Lower leg skin (tissue), 4 donors: ENCODE measurements at regions not wholly inside any gene's neighbourhood (a gene's known extent, or its start where the extent isn't known, plus 50 kb on each side); places are given as distances from the start of the nearest gene placed in this dataset.

Experiments used
- DNase-seq, 2 donors: peaks; one replicate each; pipeline ENCODE4 v3.0.0-alpha.2; 2019; ENCODE audit warnings: low spot score in 2 of 2
- H3K4me3 ChIP-seq: fragments of 200-600 bp; sonication (generic); 2 replicates; pipeline ENCODE4 v1.5.1; 2017; ENCODE audit warnings: mild to moderate bottlenecking, low read depth; ENCODE audit not compliant: poor library complexity, severe bottlenecking
- POLR2A ChIP-seq, 2 donors: fragments of 450-650 bp; IDR thresholded peaks; one replicate each; pipeline ENCODE4 v1.6.1; 2016 to 2017; ENCODE audit warnings: antibody characterized with exemption in 2 of 2, mild to moderate bottlenecking in 1 of 2, moderate library complexity in 1 of 2
- WGBS, 2 donors: methylation state at CpG; one replicate each; pipeline ENCODE4 v1.1.5; 2018; 5-methylcytosine and 5-hydroxymethylcytosine counted together
- intact Hi-C: fragments of 100-400 bp; cut with DNase I; formaldehyde crosslinking; loops from one replicate; pipeline ENCODE4 v1.15.0; 2023; ENCODE audit warnings: low total_unique reads
- TF ChIP-seq, protein P1 (sequence below), 3 donors: fragments of 450-650 bp; IDR thresholded peaks; one replicate each; pipeline ENCODE4 v1.5.1; 2016; ENCODE audit warnings: antibody characterized with exemption in 3 of 3, mild to moderate bottlenecking in 3 of 3, moderate library complexity in 2 of 3

DNA sequence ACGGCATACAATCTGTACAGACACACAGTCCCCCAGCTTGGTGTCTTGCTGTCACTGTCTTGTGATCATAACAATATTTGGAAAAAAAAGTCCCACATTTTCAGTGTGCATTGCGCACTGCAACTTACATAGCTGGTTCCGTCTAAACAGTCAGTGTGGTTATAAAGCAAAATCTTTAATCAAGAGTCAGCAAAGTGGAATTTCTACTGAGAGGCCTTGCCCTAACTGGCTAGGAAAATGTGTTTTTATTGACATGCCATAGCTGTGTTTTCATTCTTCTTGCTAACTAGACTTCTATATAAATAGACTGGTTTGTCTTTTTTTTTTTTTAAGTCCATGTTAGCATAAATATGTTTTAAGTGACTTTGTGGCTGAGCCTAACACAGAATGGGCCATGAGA, 174.8 kb downstream of the POLR2M start:
- no peak for DNase-seq
- intact Hi-C loops, result no loop called here
- 94 to 98% methylated on average over 3 of the region's 3 CpGs for WGBS, 2 donors
- TF ChIP-seq, protein P1, sequence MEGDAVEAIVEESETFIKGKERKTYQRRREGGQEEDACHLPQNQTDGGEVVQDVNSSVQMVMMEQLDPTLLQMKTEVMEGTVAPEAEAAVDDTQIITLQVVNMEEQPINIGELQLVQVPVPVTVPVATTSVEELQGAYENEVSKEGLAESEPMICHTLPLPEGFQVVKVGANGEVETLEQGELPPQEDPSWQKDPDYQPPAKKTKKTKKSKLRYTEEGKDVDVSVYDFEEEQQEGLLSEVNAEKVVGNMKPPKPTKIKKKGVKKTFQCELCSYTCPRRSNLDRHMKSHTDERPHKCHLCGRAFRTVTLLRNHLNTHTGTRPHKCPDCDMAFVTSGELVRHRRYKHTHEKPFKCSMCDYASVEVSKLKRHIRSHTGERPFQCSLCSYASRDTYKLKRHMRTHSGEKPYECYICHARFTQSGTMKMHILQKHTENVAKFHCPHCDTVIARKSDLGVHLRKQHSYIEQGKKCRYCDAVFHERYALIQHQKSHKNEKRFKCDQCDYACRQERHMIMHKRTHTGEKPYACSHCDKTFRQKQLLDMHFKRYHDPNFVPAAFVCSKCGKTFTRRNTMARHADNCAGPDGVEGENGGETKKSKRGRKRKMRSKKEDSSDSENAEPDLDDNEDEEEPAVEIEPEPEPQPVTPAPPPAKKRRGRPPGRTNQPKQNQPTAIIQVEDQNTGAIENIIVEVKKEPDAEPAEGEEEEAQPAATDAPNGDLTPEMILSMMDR (IDR thresholded peaks at IDR 0.05), result no peak
- no peak overlapping the region for H3K4me3 ChIP-seq

DNA sequence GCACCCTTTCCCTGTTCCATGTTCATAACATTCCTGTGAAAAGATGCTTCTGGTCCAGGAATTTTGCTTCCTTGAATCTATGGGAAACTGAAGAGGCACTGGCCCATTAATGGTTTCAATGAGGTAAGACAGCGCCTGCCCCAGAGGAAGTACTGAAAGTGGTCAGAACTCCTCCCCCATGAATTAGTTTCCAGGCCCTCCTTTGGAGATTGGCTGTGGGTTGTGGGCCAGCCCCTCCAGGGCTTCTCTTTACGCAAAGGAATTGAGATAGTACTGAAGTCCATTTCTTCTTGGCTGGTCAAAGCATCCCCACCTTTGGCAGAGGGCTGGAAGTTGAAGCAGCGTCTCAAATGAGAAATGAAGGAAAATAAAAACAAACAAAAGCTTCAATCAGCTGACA, 175.5 kb downstream of the POLR2M start:
- 85 to 98% methylated on average over 3 of the region's 3 CpGs for WGBS, 2 donors
- H3K4me3 ChIP-seq, result no peak overlapping the region
- intact Hi-C loops, result no loop called here
- no peak for DNase-seq
- TF ChIP-seq POLR2A (IDR thresholded peaks at IDR 0.05), result no peak
- TF ChIP-seq, protein P1 (IDR thresholded peaks at IDR 0.05), result no peak

DNA sequence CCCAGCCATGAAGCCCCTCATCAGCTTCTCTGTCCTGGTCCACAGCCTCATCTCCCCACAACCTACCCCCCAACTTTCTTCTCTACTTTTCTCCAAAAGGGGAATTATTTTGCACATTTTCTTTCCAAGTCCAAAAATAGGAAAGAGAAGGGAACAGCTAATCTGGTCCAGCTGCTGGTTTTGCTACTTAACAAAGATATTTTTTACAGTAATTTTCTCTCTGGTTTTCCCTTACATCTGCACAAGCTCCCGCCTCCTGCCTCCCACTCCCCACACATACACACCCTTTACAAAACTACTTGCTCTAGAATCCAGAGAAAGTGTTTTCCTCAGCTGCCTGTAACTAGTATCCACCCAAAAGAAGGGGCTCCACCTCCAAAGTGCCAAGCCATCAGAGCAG, 177.2 kb downstream of the POLR2M start:
- no peak overlapping the region for H3K4me3 ChIP-seq
- no peak for DNase-seq
- intact Hi-C loops, result no loop called here
- TF ChIP-seq, protein P1 (IDR thresholded peaks at IDR 0.05), result no peak
- no peak for TF ChIP-seq POLR2A (IDR thresholded peaks at IDR 0.05)
- 63 to 76% methylated on average over 1 of the region's 1 CpG for WGBS, 2 donors

DNA sequence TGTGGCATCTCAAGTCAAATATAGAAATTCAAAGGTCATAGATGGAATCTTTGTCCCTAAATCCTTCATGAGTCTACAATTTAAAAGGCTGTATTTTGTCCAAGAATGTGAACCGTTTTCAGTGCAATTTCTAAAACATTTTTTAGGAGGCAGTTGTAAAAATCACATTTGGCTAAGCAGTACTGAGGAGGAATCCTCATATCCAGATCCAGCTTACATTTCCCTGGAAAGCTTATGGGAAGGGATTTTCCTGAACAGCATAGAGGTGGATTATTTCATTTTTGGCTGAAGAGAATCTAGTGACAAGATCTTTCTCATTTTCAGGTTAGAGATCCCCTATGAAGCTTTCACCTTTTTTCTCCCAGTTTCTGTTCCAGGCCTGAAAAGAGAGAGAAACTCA, 178.4 kb downstream of the POLR2M start:
- TF ChIP-seq POLR2A (IDR thresholded peaks at IDR 0.05), result no peak
- TF ChIP-seq, protein P1 (IDR thresholded peaks at IDR 0.05), result no peak
- WGBS, 2 donors, result 31 to 56% methylated on average over 1 of the region's 1 CpG
- no peak overlapping the region for H3K4me3 ChIP-seq
- no peak for DNase-seq
- intact Hi-C loops, result no loop called here

DNA sequence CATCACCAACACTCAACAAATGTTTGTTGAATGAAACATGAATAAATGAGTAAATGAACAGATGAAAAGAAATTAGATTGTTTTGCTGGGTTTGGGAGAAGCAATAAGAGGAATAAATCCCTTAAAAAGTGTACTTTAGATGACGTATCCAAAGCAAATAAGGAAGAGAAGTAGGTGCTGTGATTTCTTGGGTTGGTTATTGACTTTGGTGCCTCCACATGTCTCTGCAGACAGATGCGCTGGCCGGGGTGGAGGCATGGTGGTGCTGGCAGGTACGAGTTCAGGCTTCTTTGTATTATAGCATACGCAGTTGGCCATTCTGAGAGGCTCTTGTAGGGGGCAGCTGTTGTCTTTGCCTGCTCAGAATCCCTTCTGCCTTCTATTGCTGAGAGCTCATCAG, 178.9 kb downstream of the POLR2M start:
- H3K4me3 ChIP-seq, result no peak overlapping the region
- TF ChIP-seq POLR2A (IDR thresholded peaks at IDR 0.05), result no peak
- TF ChIP-seq, protein P1 (IDR thresholded peaks at IDR 0.05), result no peak
- 91% methylated on average over 5 of the region's 5 CpGs for WGBS, 2 donors
- intact Hi-C loops, result no loop called here
- DNase-seq, result no peak

DNA sequence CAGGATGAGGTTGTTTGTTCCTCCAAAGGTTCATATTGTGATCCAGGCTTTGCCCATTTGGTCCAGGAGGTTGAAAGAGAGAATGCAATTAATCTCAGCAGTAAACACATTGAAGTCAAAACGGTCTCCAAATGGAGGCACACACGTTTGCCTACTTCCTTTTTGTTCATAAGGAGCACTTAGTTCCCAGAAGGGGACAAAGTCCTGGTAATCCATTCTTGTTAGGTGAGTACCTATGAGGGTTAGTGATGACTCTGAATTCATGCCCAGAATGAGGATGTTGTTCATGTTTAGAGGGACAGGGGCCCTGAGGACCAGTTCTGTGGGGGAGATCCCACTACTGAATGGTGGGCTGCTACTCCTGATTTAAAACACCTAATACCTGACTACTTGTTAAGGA, 177.7 kb downstream of the ALDH1A2 start:
- no peak overlapping the region for H3K4me3 ChIP-seq
- no peak for DNase-seq
- 74 to 85% methylated on average over 2 of the region's 2 CpGs for WGBS, 2 donors
- TF ChIP-seq, protein P1 (IDR thresholded peaks at IDR 0.05), result no peak
- no peak for TF ChIP-seq POLR2A (IDR thresholded peaks at IDR 0.05)
- intact Hi-C loops, result no loop called here
